Pons (tissue), 1 donor: ENCODE measurements at regions not wholly inside any gene's neighbourhood (a gene's known extent, or its start where the extent isn't known, plus 50 kb on each side); places are given as distances from the start of the nearest gene placed in this dataset.
"Not testable (repeated sequence)": the region's sequence is repeated elsewhere in the genome, so short reads cannot be mapped to it uniquely, and the experiment has no call there.

Experiments used
- DNase-seq: peaks from one replicate; pipeline ENCODE4 v3.0.0-alpha.2; 2016; ENCODE audit warnings: low spot score

DNA sequence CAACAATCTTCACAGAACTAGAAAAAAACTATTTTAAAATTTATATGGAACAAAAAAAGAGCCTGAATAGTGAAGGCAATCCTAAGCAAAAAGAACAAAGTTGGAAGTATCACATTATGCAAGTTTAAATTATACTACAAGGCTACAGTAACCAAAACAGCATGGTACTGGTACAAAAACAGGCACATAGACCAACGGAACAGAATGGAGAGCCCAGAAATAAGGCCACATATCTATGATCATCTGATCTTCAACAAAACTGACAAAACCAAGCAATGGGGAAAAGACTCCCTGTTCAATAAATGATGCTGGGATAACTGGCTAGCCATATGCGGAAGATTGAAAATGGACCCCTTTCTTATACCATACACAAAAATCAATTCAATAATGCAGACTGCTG lies 74.4 kb upstream of the RTN4 start:
- not testable (repeated sequence) for DNase-seq

DNA sequence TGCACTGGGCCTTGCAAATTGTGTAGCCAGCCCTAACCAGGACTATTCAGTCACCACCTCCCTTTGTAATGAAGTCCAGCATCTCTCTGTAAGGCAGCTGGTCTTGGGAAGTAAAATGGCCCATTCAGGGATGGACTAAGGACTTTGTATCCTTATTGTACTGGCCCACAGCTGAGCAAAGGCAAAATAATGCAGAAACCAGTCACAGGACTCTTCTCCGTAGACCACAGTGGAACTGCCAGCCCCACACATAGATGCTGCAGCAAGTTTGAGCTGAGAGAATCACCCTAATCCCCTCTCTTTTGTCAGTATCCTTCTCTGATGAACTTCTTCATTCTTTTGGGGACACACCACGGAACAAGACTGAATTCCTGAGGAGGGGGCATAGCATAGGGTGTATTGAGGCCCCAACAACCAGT lies 73.6 kb upstream of the RTN4 start:
- DNase-seq = peak; percentile 98

DNA sequence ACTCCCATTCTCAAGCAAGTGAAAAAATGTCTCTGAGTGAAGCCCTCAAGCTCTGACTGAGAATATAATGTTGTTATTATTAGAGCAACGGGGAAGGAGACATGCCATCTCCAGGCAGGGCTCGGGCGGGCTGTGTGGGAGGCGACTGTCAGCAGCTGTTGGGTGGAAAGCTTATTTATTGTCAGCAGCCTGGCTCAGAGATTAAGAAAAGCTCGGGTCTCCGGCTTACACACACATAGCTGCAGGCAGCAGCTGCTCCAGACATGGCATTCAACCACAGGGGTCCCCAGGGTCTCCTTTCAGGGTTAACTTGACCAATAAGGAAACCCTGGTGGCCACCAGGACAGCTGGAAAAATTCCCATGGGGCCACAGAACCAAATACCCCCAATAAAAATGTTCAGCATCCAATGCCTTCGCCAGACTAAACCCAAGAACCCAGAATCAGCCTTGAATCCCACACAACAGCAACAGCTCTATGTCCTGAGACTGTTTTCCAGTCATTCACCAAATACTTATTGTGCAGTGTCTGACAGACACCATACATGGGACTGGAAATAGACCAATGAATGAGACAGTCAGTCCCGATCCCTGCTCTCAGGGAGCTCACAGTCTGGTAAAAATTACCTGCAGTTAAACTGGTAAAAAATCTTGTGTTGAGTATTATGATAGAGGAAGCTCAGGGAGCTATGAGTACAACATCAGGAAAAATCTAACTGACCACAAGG lies 70.5 kb upstream of the RTN4 start:
- DNase-seq = peak; percentile 88

DNA sequence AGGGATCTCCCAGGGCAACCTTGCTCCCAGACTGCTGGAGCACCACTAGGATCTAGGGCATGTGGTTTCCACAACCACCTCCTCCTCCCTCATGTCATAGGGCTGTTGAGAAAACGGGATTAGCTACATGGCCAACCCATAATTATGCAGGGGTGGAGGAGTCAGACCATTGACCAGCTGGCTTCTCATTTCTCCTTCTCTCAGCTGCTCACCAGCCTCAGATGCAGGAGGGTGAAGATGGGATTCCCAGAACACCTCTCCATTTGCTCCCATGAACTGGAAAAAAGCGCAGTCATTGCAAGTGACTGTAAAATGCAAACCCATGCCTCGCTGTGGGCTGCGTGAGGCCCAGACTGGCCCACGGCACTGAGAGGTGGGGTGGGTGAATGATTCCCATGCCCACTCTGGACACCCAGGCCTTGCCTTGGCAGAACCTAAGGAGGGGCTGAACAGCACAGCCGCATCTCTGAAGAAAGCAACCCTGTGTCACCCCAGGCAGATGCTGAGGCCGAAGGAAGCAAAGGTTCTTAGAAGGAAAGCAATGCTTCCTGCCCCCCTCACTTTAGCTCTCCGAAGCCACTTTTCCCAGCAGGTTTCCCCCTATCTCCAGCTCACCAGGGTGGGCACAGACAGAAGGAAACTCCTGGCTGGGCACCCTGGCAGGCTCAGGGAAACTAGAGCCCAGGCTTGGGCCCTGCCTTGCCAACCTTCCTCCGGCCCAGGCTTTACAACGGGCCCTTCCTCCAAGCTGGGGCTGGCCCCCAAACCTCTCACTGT lies 69.6 kb upstream of the RTN4 start:
- DNase-seq = peak; percentile 69

DNA sequence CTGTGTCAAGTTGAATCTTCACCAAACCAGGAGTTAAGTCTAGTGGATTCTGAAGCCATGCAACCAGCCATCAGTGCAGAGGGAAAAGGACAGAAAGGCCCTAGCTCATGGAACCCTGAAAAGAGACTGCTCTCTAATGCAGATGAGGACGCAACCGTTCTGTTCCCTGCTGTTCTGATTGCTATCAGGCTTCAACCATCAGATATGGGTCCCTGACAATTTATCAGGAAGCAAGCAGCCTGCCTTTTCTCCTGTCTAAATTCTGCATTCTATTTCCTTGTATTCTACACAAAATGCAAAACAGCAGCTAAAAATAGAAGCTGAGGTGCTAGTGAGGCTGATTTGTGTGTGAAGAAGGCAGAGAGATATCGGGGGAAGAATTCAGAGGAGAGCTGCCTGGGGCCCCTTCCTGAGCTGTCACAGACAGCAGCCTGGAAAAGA lies 68.4 kb upstream of the RTN4 start:
- no peak for DNase-seq

DNA sequence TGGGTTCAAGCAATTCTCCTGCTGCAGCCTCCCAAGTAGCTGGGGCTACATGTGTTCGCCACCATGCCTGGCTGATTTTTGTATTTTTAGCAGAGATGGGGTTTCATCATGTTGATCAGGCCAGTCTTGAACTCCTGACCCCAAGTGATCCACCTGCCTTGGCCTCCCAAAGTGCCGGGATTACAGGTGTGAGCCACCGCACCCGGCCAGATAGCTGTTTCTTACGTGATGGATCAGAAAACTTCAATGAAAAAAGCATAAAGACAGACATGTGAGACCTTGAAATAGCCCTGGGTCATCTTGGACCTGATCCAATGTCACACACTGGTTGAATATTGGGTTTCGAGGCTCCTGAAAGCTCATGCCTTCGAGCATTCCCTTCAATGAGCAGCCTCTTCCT lies 66.7 kb upstream of the RTN4 start:
- DNase-seq = no peak

DNA sequence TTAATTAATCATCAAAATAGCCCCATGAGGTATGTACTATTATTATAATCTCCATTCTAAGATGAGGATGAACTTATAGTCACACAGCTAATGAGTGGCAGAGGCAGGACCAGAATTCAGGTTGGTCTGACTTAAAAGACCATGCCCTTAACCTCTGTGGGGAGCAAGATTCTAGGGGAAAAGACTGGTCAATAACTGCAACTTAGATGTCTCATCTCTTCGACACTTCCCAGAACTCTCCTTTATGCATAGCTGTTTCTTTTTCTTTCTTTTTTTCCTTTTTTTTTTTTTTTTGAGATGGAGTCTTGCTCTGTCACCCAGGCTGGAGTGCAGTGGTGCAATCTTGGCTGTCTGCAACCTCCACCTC lies 66.3 kb upstream of the RTN4 start:
- DNase-seq = no peak

DNA sequence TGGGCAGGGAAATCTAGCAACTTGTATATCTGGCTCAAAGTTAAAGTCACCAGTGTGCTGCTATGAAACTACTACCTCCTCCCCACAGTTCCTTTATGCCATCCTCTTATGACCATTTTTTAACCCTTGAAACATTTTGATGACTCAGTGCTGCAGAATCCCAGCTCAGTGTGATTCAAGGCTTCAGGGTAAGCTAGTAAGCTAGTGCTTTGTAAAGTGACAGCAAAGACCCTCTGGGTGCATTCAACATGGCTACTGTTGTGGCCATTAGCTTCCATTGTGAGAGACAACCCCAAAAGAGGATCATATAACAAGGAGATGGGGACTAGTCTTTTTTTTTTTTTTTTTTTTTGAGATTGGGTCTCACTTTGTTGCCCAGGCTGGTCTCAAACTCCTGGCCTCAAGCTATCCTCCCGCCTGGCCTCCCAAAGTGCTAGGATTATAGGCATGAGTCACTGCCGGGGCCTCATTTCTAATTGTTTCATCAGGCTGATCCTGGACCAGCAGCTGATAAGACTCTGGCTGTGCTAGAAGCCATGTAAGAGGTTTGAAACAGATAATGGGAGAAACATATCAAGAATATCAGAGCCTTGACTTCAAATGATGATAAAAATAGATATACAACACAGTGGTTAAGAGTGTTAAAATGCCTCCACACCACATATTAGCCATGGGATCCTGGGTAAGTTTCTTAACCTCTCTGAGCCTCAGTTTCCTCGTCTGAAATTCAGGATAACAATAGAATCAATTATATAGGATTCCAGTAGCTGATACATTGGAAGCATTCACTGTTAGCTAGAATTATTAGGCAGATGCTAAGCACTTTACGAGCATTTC lies 65.7 kb upstream of the RTN4 start:
- DNase-seq = no peak

DNA sequence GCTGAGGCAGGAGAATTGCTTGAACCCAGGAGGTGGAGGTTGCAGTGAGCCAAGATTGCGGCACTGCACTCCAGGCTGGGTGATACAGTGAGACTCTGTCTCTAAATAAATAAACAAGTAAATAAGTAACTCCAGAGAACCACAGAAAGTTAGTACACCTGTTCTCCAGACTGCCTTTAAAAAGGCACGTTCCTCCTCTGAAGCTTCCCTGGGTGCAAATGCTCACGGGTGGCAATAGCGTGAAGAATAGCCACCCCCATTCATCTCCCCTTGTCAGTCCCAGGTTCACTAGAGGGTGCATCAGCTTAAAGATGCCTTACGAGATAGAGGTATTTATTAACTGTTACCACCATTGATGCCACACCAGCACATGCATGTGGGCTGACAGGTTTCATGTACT lies 64.3 kb upstream of the RTN4 start:
- no peak for DNase-seq

DNA sequence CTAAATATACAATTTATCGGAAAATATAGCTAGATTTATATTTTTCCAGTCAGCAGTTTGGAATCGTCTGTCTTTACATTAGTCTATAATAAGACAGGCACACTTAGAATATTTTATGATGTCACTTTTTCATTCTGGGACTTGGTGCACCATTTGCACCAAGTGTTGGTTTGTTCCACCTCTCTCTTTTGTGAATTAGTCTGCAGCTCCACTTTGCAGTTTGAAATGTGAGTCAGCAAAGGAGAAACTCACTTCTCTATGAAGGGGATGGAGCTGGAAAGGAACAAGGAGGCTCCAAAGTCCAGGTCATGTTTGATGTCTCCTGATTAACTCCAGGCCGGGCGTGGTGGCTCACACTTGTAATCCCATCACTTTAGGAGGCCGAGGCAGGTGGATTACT lies 63.8 kb upstream of the RTN4 start:
- DNase-seq = no peak

DNA sequence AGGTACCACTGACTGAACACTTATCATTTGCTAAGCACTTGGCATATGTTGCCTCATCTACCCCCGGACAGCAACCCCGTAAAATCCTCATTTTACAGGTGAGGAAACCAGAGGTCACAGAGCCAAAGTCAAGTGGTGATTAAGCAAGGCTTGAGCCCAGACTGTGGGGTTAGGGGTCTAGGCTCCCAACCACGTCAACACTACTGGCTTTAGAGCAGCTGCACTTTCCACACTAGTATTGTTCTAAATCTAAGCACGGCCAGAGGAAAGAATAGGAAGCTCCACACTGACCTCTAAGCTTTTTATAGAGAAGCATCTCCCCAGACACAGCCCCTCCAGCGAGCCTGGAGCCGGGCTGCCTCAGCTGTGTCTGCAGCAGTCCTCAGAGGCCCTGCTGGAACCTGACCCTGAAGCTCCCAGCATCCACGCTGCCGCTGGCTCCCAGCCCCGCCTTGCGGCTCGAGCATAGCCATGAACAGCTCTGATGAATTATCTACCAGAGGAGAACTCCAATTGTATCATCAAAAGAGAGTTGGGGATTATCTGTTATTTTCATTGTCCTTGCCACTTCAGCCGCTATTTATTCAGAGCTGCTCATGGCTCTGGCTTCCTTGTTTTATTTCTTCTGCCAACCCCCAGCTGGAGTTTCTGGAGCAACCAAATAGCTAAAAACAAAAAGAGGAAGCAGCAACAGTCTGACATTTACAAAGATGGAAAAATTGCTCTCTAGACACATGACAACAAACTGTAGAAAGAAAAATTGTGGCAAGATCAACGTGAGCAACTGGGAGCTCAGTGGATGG lies 62.2 kb upstream of the RTN4 start:
- peak; percentile 93 for DNase-seq

DNA sequence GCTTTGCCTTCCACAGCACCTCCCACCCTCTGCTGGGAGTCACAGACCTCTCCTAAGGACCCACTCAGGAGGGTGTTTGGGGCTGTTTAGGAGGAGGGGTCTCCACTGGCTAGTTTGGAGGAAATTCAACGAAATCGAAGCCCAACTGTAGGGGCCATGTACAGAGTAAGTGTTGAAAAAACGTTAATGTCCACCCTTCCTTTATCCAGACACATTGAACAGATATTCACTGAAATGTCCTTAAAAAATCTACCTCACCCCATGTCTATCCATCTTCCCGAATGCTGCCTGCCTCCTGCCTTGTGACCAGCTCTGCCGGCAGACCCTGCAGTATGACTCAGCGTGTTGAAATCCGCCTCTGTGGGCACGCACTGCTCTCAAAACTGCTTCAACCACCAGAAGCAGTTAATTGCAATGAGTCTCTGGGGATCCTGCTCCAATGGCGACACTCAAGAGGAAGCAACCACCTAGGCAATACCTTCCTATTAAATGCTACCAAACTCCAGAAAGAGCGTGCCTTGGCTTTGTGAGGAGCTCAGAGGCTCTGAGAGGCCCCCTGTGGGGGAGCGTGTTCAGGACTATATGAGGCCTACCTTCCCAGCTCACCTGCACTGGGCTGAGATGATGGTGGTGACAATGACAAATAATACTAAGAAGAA lies 61.4 kb upstream of the RTN4 start:
- DNase-seq = peak; percentile 87

DNA sequence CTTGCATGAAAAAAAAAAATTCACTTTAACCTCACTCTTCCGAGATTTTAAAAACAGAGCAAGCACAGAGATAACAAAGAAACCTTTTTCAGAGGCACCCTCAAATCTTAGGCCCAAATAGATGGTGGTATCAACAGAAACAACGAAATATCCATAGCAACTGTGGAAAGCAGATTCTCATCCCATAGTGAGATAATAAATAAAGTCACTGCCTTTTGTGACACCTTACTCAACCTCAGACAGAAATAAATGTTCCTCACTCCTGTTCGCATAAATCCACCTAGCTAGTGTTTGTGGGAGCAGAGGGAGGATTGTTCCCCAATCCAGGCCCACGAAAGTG lies 60.9 kb upstream of the RTN4 start:
- no peak for DNase-seq

DNA sequence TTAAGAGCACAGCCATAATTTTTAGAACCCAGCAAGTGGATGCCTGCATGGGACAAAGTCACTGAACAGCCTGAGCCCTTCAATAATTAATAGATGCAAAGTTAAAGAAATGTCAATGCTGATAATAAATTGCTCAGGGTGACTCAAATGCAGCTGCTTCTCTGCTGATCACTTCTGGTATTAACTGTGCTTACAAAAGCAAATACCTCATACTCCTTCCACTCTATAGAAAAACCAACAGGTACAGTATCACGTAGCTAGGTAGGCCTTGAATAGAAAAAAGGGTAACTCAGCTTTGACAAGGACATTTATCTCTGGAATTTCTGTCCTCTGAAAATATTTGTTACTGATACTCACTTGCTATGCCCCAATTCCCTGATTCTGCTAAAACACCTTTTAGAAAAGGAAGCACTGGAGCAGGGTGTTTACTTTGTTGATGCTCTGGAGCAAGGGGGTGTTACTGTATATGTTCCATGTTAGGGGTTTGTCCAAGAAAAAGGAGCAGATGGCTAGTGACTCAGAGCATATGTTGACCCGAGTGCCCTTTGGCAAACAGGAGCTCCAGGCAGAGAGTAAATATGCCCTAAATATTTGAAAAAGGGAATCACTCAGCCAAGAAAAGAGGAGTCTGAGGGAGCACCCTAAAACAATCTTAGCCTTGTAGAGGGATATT lies 59.1 kb upstream of the RTN4 start:
- no peak for DNase-seq

DNA sequence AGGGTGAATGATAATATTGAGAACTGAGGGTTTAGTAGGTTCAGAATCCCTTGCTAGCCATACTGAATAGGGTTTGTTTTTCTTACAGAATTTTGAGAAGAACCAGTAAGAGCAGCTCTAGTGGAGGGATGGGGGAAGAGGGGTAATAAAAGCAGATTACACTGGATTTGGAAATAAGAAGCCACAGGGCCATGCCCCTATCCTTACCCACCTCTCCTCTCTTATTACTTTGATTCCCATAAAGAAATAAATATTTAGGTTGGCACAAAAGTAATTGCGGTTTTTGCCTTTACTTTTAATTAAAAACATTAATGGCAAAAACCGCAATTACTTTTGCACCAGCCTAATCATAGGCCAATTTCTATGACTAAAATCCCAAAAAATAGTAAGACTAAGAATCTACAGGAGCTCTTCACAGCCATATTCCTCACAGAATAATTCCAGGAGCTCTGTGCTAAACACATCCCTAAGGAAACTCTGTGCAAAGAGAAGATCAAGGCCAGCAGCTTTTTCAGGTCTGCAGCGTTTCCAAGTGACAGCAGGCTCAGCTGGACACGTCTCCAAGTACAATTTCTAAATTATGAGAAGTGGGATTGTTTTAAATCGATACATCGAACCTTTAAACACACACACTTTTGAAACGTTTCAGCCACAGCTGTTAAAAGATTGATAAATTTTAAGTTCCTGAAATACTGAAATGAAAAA lies 58.4 kb upstream of the RTN4 start:
- no peak for DNase-seq

DNA sequence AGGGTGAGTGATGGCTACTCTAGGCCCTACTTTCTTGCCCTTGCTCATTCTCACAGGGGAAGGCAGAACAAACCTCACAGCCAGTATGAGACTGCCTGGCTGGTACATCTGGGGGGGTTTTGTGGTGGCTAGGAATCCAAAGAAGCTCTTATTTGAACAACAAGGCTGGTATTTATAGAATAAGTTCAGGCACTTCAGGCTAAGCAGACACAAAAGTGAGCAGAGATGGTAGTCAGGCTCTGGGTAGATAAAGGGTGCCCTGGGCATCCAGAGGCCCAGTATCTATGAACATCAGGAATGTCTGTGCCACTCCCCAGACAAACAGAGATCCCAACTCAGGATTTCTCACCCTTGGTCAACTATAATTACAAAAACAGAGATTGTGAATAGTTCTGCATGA lies 57.2 kb upstream of the RTN4 start:
- no peak for DNase-seq

DNA sequence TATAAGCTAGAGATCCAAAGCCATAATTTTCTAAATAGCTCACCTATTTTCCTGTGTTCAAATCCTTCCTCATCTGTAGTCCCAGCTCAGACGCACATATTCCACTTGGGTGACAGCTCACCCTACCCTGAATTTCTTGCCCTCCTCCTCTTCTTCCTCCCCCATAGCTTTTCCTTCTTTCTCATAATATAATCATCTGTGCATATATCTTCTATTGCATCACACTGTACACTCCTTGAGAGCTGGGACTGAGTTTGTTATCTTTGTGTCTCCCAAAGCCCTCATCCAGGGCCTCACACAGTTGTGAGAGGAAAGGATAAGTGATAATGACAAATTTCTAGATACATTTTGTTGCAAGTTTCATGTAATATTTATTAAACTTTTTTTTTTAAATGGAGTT lies 55.9 kb upstream of the RTN4 start:
- DNase-seq = no peak

DNA sequence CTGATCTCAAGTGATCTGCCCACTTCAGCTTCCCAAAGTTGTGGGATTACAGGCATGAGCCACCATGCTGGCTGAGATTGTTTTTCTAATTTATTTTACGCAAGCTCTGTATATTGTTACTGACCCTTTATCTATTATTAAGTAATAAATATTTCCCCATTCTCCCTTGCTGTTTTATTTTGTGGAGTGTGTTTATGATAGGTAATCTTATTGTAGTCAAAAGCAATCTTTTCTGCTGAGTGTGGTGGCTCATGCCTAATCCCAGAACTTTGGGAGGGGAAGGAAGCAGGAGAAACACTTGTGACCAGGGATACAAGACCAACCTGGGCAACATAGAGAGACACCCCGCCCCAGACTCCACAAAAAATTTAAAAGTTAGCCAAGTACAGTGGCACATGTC lies 55.2 kb upstream of the RTN4 start:
- DNase-seq = no peak

DNA sequence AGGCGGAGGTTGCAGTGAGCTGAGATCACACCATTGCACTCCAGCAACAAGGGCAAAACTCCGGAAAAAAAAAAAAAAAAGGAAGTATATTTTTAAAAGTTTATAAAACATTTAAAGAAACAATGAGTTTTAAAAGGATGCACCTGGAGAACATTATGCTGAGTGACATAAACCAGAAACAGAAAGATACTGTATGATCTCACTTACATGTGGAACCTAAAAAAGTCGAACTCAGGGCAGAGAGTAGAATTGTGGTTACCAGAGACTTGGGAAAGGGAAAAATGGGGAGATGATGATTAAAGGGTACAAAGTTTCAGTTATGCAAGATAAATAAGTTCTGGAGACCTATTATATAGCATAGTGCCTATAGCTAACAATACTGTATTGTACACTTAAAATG lies 52.8 kb upstream of the RTN4 start:
- DNase-seq = no peak

DNA sequence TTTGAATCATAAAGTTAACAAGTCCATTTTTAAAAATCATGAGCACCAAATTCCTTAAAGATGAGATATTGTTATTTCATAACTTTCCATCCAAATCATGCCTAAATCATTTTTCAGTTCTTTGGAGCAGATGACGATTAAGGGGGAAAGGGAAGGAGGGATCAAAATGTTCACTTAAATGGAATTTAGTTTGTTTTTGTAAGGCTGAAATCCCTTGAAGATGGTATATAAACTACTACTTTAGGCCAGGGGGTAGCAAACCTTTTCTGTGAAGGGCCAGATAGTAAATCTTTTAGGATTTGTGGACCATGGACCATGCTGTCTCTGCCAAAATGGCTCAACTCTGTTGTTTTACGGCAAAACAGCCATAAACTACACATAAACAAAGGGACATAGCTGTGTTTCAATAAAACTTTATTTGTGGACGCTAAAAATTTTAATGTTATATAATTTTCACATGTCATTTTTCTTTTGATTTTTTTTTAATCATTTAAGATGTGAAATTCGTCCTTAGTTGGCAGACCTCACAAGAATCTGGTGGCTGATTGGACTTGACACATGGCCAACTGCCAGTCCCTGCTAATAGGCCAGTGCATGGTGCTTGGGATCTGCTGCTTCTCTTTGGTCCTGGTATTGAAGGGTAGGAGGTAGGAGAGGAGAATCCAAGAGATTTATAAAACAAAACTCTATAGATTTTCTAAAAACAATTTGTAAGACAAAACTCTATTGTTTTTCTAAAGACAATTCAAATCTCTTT lies 52.0 kb upstream of the RTN4 start:
- no peak for DNase-seq
